SK-N-SH (cell line): ENCODE measurements at regions not wholly inside any gene's neighbourhood (a gene's known extent, or its start where the extent isn't known, plus 50 kb on each side); places are given as distances from the start of the nearest gene placed in this dataset.

Experiments used
- CTCF ChIA-PET: fragments of 300-600, 350-600 bp; formaldehyde crosslinking; extraction: SDS; loops from one replicate; lab custom pipeline; 2021; lab: Yijun Ruan, JAX
- POLR2A ChIA-PET: fragments of 350-600 bp; sonication (Branson Sonifier 250); formaldehyde crosslinking; extraction: SDS; loops from one replicate; lab custom pipeline; 2020; ENCODE audit warnings: antibody characterized with exemption, inconsistent platforms; lab: Yijun Ruan, JAX
- DNase-seq: peaks from one replicate; pipeline ENCODE4 v3.0.0; 2012
- H2AFZ ChIP-seq: fragments of 200-600 bp; sonication (generic); 2 replicates; pipeline ENCODE4 v1.8.1; 2016; ENCODE audit warnings: antibody characterized with exemption, mild to moderate bottlenecking, low read depth
- H3F3A ChIP-seq: fragments of 200-600 bp; sonication (generic); replicated peaks from 2 replicates; pipeline ENCODE3; 2016; ENCODE audit warnings: antibody characterized with exemption, mild to moderate bottlenecking; ENCODE audit not compliant: insufficient read depth
- H3K27ac ChIP-seq, 2 experiments: fragments of 200-500 bp in 1 of 2; fragments of 200-600 bp in 1 of 2; sonication (Bioruptor generic) in 1 of 2; sonication (generic), shearing (Covaris generic) in 1 of 2; 2 replicates each; pipeline versions ENCODE4 v1.5.1 to v1.6.1; 2014 to 2016; ENCODE audit warnings: low read depth in 2 of 2, inconsistent platforms in 1 of 2, low read length in 1 of 2, mild to moderate bottlenecking in 1 of 2, mixed read lengths in 1 of 2
- H3K27me3 ChIP-seq: fragments of 200-600 bp; sonication (generic), shearing (Covaris generic); 2 replicates; pipeline ENCODE4 v1.6.1; 2016; ENCODE audit warnings: mixed run types; ENCODE audit not compliant: insufficient read depth
- H3K36me3 ChIP-seq, 2 experiments: fragments of 200-500 bp in 1 of 2; fragments of 200-600 bp in 1 of 2; sonication (Bioruptor generic) in 1 of 2; sonication (generic) in 1 of 2; replicated peaks in 1 of 2; 2 replicates each; pipeline versions ENCODE3 to v1.5.1; 2014 to 2016; ENCODE audit warnings: low read length in 1 of 2, mild to moderate bottlenecking in 1 of 2; ENCODE audit not compliant: insufficient read depth in 2 of 2, control insufficient read depth in 1 of 2
- H3K4me1 ChIP-seq, 2 experiments: fragments of 200-500 bp in 1 of 2; fragments of 200-600 bp in 1 of 2; sonication (Bioruptor generic) in 1 of 2; sonication (generic), shearing (Covaris generic) in 1 of 2; 2 replicates each; pipeline versions ENCODE4 v1.5.1 to v1.6.1; 2014 to 2016; ENCODE audit warnings: low read depth in 1 of 2, low read length in 1 of 2, mixed run types in 1 of 2; ENCODE audit not compliant: insufficient read depth in 2 of 2, control insufficient read depth in 1 of 2
- H3K4me2 ChIP-seq: fragments of 200-600 bp; sonication (generic), shearing (Covaris generic); 2 replicates; pipeline ENCODE4 v1.6.1; 2017; ENCODE audit warnings: mixed run types
- H3K4me3 ChIP-seq, 2 experiments: fragments of 200-500 bp in 1 of 2; fragments of 200-600 bp in 1 of 2; sonication (Bioruptor generic) in 1 of 2; sonication (generic), shearing (Covaris generic) in 1 of 2; 2 replicates each; pipeline versions ENCODE4 v1.5.1 to v1.8.1; 2014 to 2016; ENCODE audit warnings: low read depth in 2 of 2, inconsistent platforms in 1 of 2, low read length in 1 of 2, mild to moderate bottlenecking in 1 of 2, mixed read lengths in 1 of 2, moderate library complexity in 1 of 2
- H3K79me2 ChIP-seq: fragments of 200-600 bp; sonication (generic); 2 replicates; pipeline ENCODE4 v1.8.1; 2017; ENCODE audit warnings: mild to moderate bottlenecking; ENCODE audit not compliant: insufficient read depth
- H3K9ac ChIP-seq: fragments of 200-600 bp; sonication (generic); 2 replicates; pipeline ENCODE4 v1.6.1; 2017; ENCODE audit warnings: mixed run types
- H3K9me2 ChIP-seq: fragments of 200-600 bp; sonication (generic); 2 replicates; pipeline ENCODE4 v1.6.1; 2017; ENCODE audit warnings: mixed run types
- H3K9me3 ChIP-seq: fragments of 200-600 bp; sonication (generic); 2 replicates; pipeline ENCODE4 v1.6.1; 2017; ENCODE audit warnings: mixed run types, mild to moderate bottlenecking, moderate library complexity
- H4K20me1 ChIP-seq: fragments of 200-600 bp; sonication (generic); 2 replicates; pipeline ENCODE4 v1.6.1; 2017; ENCODE audit warnings: mild to moderate bottlenecking, mixed run types; ENCODE audit not compliant: insufficient read depth
- CHD2 ChIP-seq: fragments of 150-350 bp; IDR thresholded peaks from 2 replicates; pipeline ENCODE4 v1.6.1; 2018; ENCODE audit warnings: low read length; ENCODE audit not compliant: partially characterized antibody
- CTCF ChIP-seq: fragments of 200-600 bp; sonication (generic); IDR thresholded peaks from 2 replicates; pipeline ENCODE4 v1.6.1; 2017; ENCODE audit warnings: antibody characterized with exemption, mild to moderate bottlenecking, moderate library complexity
- ELF1 ChIP-seq: IDR thresholded peaks from 2 replicates; pipeline ENCODE4 v1.4.0; 2012
- FOSL2 ChIP-seq: IDR thresholded peaks from 2 replicates; pipeline ENCODE4 v1.4.0; 2012; ENCODE audit warnings: low read depth, mild to moderate bottlenecking, moderate library complexity, borderline replicate concordance
- FOXJ3 ChIP-seq: sonication (generic); formaldehyde crosslinking; IDR thresholded peaks from 2 replicates; pipeline ENCODE4 v1.5.1; 2020; ENCODE audit warnings: mild to moderate bottlenecking, missing genetic modification reagents
- FOXM1 ChIP-seq: IDR thresholded peaks from 2 replicates; pipeline ENCODE4 v1.4.0; 2012; ENCODE audit warnings: low read depth, mild to moderate bottlenecking
- GABPA ChIP-seq: IDR thresholded peaks from 2 replicates; pipeline ENCODE4 v1.4.0; 2012; ENCODE audit warnings: low read depth, mild to moderate bottlenecking
- IRF3 ChIP-seq: fragments of 150-350 bp; IDR thresholded peaks from 2 replicates; pipeline ENCODE4 v1.6.1; 2016; ENCODE audit warnings: mild to moderate bottlenecking, low read depth, low read length
- JUND ChIP-seq: IDR thresholded peaks from 2 replicates; pipeline ENCODE4 v1.4.0; 2012
- NRF1 ChIP-seq: IDR thresholded peaks from 2 replicates; pipeline ENCODE4 v1.6.1; 2012; ENCODE audit warnings: low read depth, mild to moderate bottlenecking, low read length
- POLR2AphosphoS5 ChIP-seq: IDR thresholded peaks from 2 replicates; pipeline ENCODE4 v1.6.1; 2012; ENCODE audit warnings: low read depth, low read length
- REST ChIP-seq: IDR thresholded peaks from 2 replicates; pipeline ENCODE4 v1.6.1; 2012; ENCODE audit warnings: mild to moderate bottlenecking, low read depth, low read length, moderate library complexity
- RFX5 ChIP-seq: IDR thresholded peaks from 2 replicates; pipeline ENCODE4 v1.6.1; 2012; ENCODE audit warnings: mild to moderate bottlenecking, improper control_type of control experiment, low read length
- RXRA ChIP-seq: IDR thresholded peaks from 2 replicates; pipeline ENCODE4 v1.4.0; 2012; ENCODE audit warnings: low read depth, mild to moderate bottlenecking, borderline replicate concordance
- SIN3A ChIP-seq: IDR thresholded peaks from 2 replicates; pipeline ENCODE4 v1.6.1; 2012; ENCODE audit warnings: low read depth, mild to moderate bottlenecking, low read length, moderate library complexity, borderline replicate concordance
- TAF1 ChIP-seq: IDR thresholded peaks from 2 replicates; pipeline ENCODE4 v1.6.1; 2012; ENCODE audit warnings: low read depth, mild to moderate bottlenecking, low read length, moderate library complexity, borderline replicate concordance
- TEAD4 ChIP-seq: IDR thresholded peaks from 2 replicates; pipeline ENCODE4 v1.4.0; 2012; ENCODE audit warnings: mild to moderate bottlenecking, borderline replicate concordance; ENCODE audit not compliant: insufficient read depth
- USF1 ChIP-seq: IDR thresholded peaks from 2 replicates; pipeline ENCODE4 v1.4.0; 2012; ENCODE audit warnings: low read depth, borderline replicate concordance
- YY1 ChIP-seq: IDR thresholded peaks from 2 replicates; pipeline ENCODE4 v1.4.0; 2012; ENCODE audit warnings: low read depth, mild to moderate bottlenecking
- WGBS: methylation state at CpG from one replicate; pipeline ENCODE4 v1.1.6; 2017; ENCODE audit warnings: low lambda C conversion rate; 5-methylcytosine and 5-hydroxymethylcytosine counted together

- POLR2A ChIA-PET = no interaction called here
Observed at GRCh38 chr7:116439841-116440549, 59.5 kb upstream of the CAV2 start.

GRCh38 chr7:116441534-116441933 is 58.0 kb upstream of the CAV2 start:
- H3K9me2 ChIP-seq = no peaks in the 10 kb centered on the region
- peak overlapping the region; percentile 59; the same call in 1 of the 2 replicates for H2AFZ ChIP-seq
- H3K36me3 ChIP-seq = no peaks in the 10 kb centered on the region
- peaks cover 0 to 57% of the 10 kb centered on the region in 2 experiments for H3K4me1 ChIP-seq
- CTCF ChIA-PET = interaction anchor here (1.0 to 1.2 kb wide), 3 partner anchors 9 to 85 kb away, joined by 3 read pairs; no protein-coding TSS in a partner anchor
- peak overlapping the region; percentile 86 to 87; a peak in 3 of 4 replicates for H3K27ac ChIP-seq
- WGBS = 39% methylated on average over 4 of the region's 4 CpGs
- H3K4me3 ChIP-seq = no peak overlapping the region
- no peaks in the 10 kb centered on the region for H4K20me1 ChIP-seq
- no peaks in the 10 kb centered on the region for H3K9me3 ChIP-seq
- DNase-seq = no peak
- peaks cover 48% of the 10 kb centered on the region for H3F3A ChIP-seq
- POLR2A ChIA-PET = no interaction called here
- H3K27me3 ChIP-seq = no peaks in the 10 kb centered on the region
- no peaks in the 10 kb centered on the region for H3K79me2 ChIP-seq
- H3K9ac ChIP-seq = peak overlapping the region; percentile 40; the same call in 1 of the 2 replicates
- H3K4me2 ChIP-seq = peak overlapping the region; percentile 37; the same call in 1 of the 2 replicates
- TF ChIP-seq CTCF (no peak), POLR2AphosphoS5 (no peak), RFX5 (no peak), YY1 (no peak), TEAD4 (no peak), REST (no peak), JUND (no peak), GABPA (no peak), TAF1 (no peak), FOXM1 (no peak), SIN3A (no peak), FOSL2 (no peak; the same call in 1 of the 2 replicates), RXRA (no peak), USF1 (no peak), NRF1 (no peak), FOXJ3 (CRISPR knock-in tag) (no peak)

More at GRCh38 chr7:116439841-116440549, 59.5 kb upstream of the CAV2 start:
- Histone ChIP-seq H3K79me2 (no peaks in the 10 kb centered on the region), H3K4me3 (no peak overlapping the region), H3K9ac (no peak overlapping the region), H3K27ac (peak overlapping the region in 1 of 2 experiments; percentile 19; a peak in 1 of 4 replicates), H3F3A (peaks cover 62% of the 10 kb centered on the region), H3K4me2 (no peak overlapping the region), H3K9me2 (no peaks in the 10 kb centered on the region), H3K36me3 (peaks cover 0 to 5% of the 10 kb centered on the region in 2 experiments), H4K20me1 (no peaks in the 10 kb centered on the region), H3K27me3 (no peaks in the 10 kb centered on the region), H3K4me1 (peaks cover 0 to 49% of the 10 kb centered on the region in 2 experiments; a peak in 3 of 4 replicates), H3K9me3 (0 out of 2 replicates have a peak, but pooled peaks cover 7% of the 10 kb centered on the region), H2AFZ (no peak overlapping the region)
- TF ChIP-seq TAF1 (no peak), IRF3 (no peak), ELF1 (no peak), FOSL2 (no peak), CHD2 (no peak)
- 74% methylated on average over 4 of the region's 4 CpGs for WGBS
- no peak for DNase-seq
- CTCF ChIA-PET = no interaction called here
